Subcutaneous abdominal adipose tissue (tissue), 5 donors: ENCODE measurements at regions not wholly inside any gene's neighbourhood (a gene's known extent, or its start where the extent isn't known, plus 50 kb on each side); places are given as distances from the start of the nearest gene placed in this dataset.
"Not testable (repeated sequence)": the region's sequence is repeated elsewhere in the genome, so short reads cannot be mapped to it uniquely, and the experiment has no call there.

Experiments
- H3K27ac ChIP-seq: one replicate; pipeline ENCODE4 v1.7.0; 2013; ENCODE audit warnings: low read depth, mild to moderate bottlenecking, inconsistent platforms, low read length, moderate library complexity
- H3K27me3 ChIP-seq, 5 donors: one replicate each; pipeline ENCODE4 v1.7.0; 2013; ENCODE audit warnings: low read length in 5 of 5, inconsistent platforms in 1 of 5; ENCODE audit not compliant: control insufficient read depth in 5 of 5, insufficient read depth in 4 of 5
- H3K36me3 ChIP-seq, 5 donors: one replicate each; pipeline ENCODE4 v1.7.0; 2013; ENCODE audit warnings: low read length in 5 of 5; ENCODE audit not compliant: control insufficient read depth in 5 of 5, insufficient read depth in 5 of 5
- H3K4me1 ChIP-seq, 5 donors: one replicate each; pipeline ENCODE4 v1.7.0; 2013; ENCODE audit warnings: low read length in 5 of 5, mild to moderate bottlenecking in 3 of 5, moderate library complexity in 1 of 5; ENCODE audit not compliant: control insufficient read depth in 5 of 5, insufficient read depth in 5 of 5
- H3K4me3 ChIP-seq, 5 donors: one replicate each; pipeline ENCODE4 v1.7.0; 2013; ENCODE audit warnings: low read length in 5 of 5, low read depth in 1 of 5
- H3K9ac ChIP-seq, 5 donors: one replicate each; pipeline ENCODE4 v1.7.0; 2013; ENCODE audit warnings: low read length in 5 of 5, mild to moderate bottlenecking in 4 of 5, moderate library complexity in 3 of 5
- H3K9me3 ChIP-seq, 5 donors: one replicate each; pipeline ENCODE4 v1.7.0; 2013; ENCODE audit warnings: low read length in 5 of 5; ENCODE audit not compliant: control insufficient read depth in 5 of 5
- donor health status: healthy.
- donor health status: healthy.
- donor health status: healthy.
- donor health status: healthy.
- donor health status: healthy.

DNA sequence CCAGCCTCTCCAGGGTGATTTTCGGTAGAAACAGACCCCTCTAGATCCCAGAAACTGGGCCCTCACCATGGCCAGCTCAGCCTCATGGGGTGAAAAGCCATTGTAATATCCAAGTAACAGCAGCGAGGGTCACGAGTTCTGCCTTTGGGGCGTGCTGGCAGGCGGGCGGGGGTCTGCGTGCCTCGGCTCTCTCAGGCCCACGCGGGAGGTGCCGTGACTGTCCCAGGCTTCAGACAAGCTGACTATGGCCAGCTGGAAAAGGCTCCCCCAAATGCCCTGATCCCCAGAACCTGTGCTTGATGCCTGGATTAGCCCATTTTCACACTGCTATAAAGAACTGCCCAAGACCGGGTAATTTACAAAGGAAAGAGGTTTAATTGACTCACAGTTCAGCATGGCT is 160.2 kb downstream of the LAT start:
- not testable (repeated sequence) for H3K36me3 ChIP-seq, H3K9ac ChIP-seq, H3K4me3 ChIP-seq, H3K27me3 ChIP-seq, H3K9me3 ChIP-seq, H3K4me1 ChIP-seq, H3K27ac ChIP-seq

DNA sequence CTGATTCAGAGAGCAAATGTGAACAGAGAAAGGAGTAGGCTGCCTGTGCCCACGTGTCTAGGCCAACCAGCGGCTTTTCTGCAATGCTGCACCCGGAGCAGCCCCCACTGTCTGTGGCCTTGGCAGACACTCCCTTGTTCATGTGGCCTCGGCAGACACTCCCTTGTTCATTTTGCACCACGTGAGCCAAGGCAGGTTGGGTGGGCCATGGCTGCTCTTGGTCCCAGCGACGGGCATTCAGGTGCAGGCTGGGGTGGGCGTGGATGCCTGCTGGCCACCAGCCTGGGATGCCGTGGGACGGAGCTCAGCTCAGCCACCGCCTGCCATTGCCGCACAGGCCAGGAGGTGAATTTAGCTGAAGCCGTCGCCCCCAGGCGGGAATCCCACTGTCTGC is 159.8 kb downstream of the LAT start:
- not testable (repeated sequence) for H3K4me1 ChIP-seq, H3K4me3 ChIP-seq, H3K36me3 ChIP-seq, H3K27me3 ChIP-seq, H3K9ac ChIP-seq, H3K9me3 ChIP-seq, H3K27ac ChIP-seq

DNA sequence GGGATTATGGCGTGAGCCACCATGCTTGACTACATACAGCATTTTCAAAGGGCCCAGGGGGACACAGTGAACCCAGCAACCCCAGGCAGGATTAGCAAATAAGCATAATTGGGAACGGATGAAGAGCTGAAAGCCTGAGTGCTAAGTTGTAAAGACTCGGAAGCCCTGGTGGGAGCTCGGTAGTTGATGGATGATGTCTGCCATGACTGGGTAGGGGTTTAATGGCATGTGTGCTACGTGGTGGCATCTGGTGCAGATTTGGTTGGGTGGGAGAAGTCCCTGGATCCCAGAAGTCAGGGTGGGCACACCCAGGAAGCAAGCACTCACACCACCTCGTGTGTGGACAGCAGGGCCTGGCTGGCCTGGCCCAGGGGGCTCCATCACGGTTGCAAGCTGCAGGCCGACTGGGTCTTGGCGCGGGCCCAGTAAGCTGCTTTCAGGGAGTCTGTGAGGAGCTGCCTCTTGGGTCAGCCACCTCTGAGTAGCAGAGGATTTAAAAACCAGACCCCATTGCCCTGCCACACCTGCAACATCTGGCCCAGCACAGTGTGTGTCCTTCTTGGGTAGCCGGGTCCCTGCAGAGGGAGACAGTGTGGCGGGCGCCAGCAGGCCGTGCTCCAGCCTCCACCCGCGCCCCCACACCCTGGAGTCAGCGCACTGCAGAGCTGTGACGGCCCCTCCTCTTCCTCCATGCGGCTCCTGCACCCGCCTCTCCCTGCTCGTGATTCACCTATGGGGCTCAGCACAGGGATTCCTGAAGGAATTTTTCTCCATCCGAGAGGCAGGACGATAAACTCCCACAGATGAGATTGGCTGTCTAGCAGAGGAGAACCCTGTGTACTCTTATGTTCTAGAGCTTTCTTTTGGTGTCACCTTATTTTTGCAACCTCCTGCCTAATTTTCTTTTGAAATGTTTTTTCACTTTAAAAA is 159.2 kb downstream of the LAT start:
- H3K4me1 ChIP-seq, H3K4me3 ChIP-seq, H3K36me3 ChIP-seq, H3K9me3 ChIP-seq, H3K27ac ChIP-seq, H3K9ac ChIP-seq, H3K27me3 ChIP-seq: not testable (repeated sequence)

GRCh38 chr16:29142506-29142905 is 157.7 kb downstream of the LAT start:
- not testable (repeated sequence) for H3K9ac ChIP-seq, H3K4me1 ChIP-seq, H3K9me3 ChIP-seq, H3K27ac ChIP-seq, H3K4me3 ChIP-seq, H3K27me3 ChIP-seq, H3K36me3 ChIP-seq

- no peaks in the 10 kb centered on the region for H3K4me1 ChIP-seq
- H3K9ac ChIP-seq, result no peak overlapping the region
- H3K9me3 ChIP-seq, result no peaks in the 10 kb centered on the region
- peaks cover 0 to 7% (median 0%) of the 10 kb centered on the region in 5 donors for H3K36me3 ChIP-seq
- H3K27me3 ChIP-seq, result no peaks in the 10 kb centered on the region
- H3K27ac ChIP-seq, result no peak overlapping the region
- no peak overlapping the region for H3K4me3 ChIP-seq
Measured at GRCh38 chr16:29141586-29142324, 156.9 kb downstream of the LAT start.

GRCh38 chr16:29141121-29141520 is 156.3 kb downstream of the LAT start:
- H3K27me3 ChIP-seq, H3K9ac ChIP-seq, H3K36me3 ChIP-seq, H3K9me3 ChIP-seq, H3K4me3 ChIP-seq, H3K27ac ChIP-seq, H3K4me1 ChIP-seq: not testable (repeated sequence)

DNA sequence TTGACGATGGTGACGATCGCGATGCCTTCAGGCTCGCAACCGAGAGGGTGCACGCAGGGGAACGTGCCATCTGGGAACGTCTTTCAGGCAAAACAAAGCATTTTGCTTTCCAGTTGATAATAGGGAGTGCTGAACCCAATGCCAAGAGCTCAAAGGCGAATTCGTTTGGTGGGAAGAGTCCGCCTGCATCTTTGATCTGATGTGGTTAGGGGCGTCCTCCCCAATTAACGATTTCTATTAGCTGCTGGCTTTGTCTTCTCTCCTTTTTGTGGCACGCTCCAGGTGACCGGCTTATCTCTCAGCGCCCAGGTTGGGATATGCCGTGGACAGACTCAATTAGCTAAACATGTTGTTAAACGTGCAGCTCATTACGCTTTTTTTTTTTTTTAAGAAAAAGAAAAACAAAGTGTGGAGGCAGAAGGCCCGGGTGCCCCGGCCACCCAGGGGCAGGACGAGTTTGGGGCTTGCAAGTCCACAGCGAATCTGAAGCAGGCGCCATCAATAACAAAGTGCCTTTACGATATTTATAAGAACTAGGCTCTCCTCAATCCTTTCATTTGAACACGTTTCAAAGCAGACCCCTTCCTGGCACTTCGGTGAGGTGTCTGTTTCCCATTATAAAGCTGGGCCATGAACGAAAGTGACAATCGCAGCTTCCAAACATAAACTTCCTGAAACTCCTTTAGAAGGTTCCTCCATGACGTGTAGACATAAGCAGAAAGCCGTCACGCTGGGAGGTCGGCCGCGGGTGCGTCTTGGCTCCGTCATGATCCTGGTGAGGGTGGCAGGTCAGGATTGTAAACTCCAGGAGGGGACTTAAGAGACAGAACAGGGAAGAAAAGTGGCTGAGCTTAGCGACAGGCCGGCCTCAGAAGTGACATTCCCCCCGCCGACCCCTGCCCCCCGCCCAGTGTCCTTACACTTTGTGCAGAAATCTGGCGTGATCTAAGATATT is 155.3 kb downstream of the LAT start:
- H3K27me3 ChIP-seq, H3K27ac ChIP-seq, H3K9ac ChIP-seq, H3K36me3 ChIP-seq, H3K4me1 ChIP-seq, H3K9me3 ChIP-seq, H3K4me3 ChIP-seq: not testable (repeated sequence)

DNA sequence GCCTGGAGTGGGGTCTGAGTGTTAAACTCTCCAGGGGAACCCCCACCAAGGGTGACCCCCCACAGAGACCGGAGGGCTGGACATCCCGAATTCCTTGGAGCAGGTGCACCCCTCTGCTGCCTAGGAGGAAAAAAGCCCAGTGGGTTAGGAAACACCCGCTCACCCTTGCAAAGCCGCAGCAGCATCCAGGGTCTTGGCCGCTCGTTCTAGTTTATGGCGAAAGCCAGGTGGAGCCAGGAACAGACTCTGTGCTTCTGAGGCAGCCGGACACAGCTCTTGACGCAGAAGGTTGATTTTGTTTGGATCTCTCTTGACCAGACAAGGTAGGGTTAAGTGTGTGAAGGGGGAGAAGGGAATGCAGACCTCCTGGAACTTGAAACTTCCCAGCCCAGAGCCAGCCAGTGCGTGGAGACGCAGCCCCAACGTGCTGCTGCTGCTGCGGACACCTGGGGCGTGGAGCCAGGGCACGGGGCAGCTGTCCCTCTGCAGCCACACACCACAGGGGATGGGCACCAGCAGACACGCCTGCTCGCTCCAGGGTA is 154.5 kb downstream of the LAT start:
- Histone ChIP-seq H3K27ac (no peak overlapping the region), H3K9me3 (no peaks in the 10 kb centered on the region), H3K4me1 (no peaks in the 10 kb centered on the region), H3K4me3 (no peak overlapping the region), H3K27me3 (no peaks in the 10 kb centered on the region), H3K9ac (no peak overlapping the region), H3K36me3 (no peaks in the 10 kb centered on the region)

- not testable (repeated sequence) for H3K4me1 ChIP-seq, H3K27me3 ChIP-seq, H3K9me3 ChIP-seq, H3K36me3 ChIP-seq, H3K27ac ChIP-seq, H3K9ac ChIP-seq, H3K4me3 ChIP-seq
Measured at GRCh38 chr16:29138698-29139097, 153.8 kb downstream of the LAT start.
